Osteocyte (in vitro differentiated cells): ENCODE measurements at regions not wholly inside any gene's neighbourhood (a gene's known extent, or its start where the extent isn't known, plus 50 kb on each side); places are given as distances from the start of the nearest gene placed in this dataset.

Experiments used
- DNase-seq: peaks from one replicate; pipeline ENCODE4 v3.0.0; 2021; ENCODE audit warnings: mixed read lengths; ENCODE audit not compliant: unreplicated experiment; ENCODE audit errors: extremely low spot score
- H3K27ac Mint-ChIP-seq: one replicate; pipeline ENCODE4 v1.8.0; 2021; ENCODE audit warnings: mild to moderate bottlenecking, mixed read lengths; ENCODE audit not compliant: unreplicated experiment
- H3K27me3 Mint-ChIP-seq: one replicate; pipeline ENCODE4 v1.8.0; 2021; ENCODE audit warnings: mixed read lengths; ENCODE audit not compliant: unreplicated experiment
- H3K36me3 Mint-ChIP-seq: one replicate; pipeline ENCODE4 v1.8.0; 2021; ENCODE audit warnings: mixed read lengths; ENCODE audit not compliant: unreplicated experiment
- H3K4me1 Mint-ChIP-seq: one replicate; pipeline ENCODE4 v1.8.0; 2021; ENCODE audit warnings: mixed read lengths; ENCODE audit not compliant: unreplicated experiment
- H3K4me3 Mint-ChIP-seq: one replicate; pipeline ENCODE4 v1.8.0; 2021; ENCODE audit warnings: mild to moderate bottlenecking, moderate library complexity, mixed read lengths; ENCODE audit not compliant: unreplicated experiment
- H3K9me3 Mint-ChIP-seq: one replicate; pipeline ENCODE4 v1.8.0; 2021; ENCODE audit warnings: mixed read lengths; ENCODE audit not compliant: unreplicated experiment
- CTCF ChIP-seq: fragments of 200-600 bp; sonication (generic); IDR thresholded peaks from 2 replicates; pipeline ENCODE4 v1.5.0; 2021; ENCODE audit warnings: antibody characterized with exemption, mild to moderate bottlenecking, moderate library complexity

GRCh38 chr4:165715989-165716388 lies 157.0 kb upstream of the TLL1 start:
- DNase-seq = no peak
- peaks cover 4% of the 10 kb centered on the region for H3K9me3 Mint-ChIP-seq
- H3K36me3 Mint-ChIP-seq = peaks cover 2% of the 10 kb centered on the region
- no peaks in the 10 kb centered on the region for H3K27me3 Mint-ChIP-seq
- TF ChIP-seq CTCF = no peak
- peaks cover 20% of the 10 kb centered on the region for H3K4me1 Mint-ChIP-seq
- no peak overlapping the region for H3K27ac Mint-ChIP-seq
- no peak overlapping the region for H3K4me3 Mint-ChIP-seq

DNA sequence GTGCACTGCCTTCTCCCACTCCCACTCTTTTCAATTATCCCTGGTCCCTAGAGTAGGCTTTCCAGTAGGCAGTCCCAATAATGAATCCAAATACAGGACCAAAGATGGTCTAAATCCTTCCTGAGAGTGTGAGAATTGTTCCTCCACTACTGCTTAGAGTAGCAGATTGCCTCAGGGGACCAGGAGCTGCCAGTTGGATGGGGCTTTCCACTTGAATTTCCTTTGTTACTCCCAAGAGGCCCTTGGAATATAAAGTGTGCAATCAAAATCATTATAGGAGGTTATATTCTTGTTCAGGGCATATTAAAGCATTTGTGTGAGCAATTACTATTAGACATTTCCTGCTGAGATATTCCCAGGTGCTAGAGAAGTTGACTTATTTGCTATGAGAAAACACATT lies 156.6 kb upstream of the TLL1 start:
- H3K27ac Mint-ChIP-seq = peak overlapping the region; percentile 31
- peaks cover 2% of the 10 kb centered on the region for H3K36me3 Mint-ChIP-seq
- TF ChIP-seq CTCF = no peak
- DNase-seq = no peak
- H3K27me3 Mint-ChIP-seq = no peaks in the 10 kb centered on the region
- H3K4me1 Mint-ChIP-seq = peaks cover 20% of the 10 kb centered on the region
- no peak overlapping the region for H3K4me3 Mint-ChIP-seq
- peaks cover 4% of the 10 kb centered on the region for H3K9me3 Mint-ChIP-seq

- Mint-ChIP-seq H3K27ac (no peak overlapping the region), H3K27me3 (no peaks in the 10 kb centered on the region), H3K4me3 (no peak overlapping the region), H3K4me1 (peaks cover 14% of the 10 kb centered on the region), H3K9me3 (peaks cover 4% of the 10 kb centered on the region), H3K36me3 (peaks cover 2% of the 10 kb centered on the region)
- no peak for DNase-seq
- TF ChIP-seq CTCF = no peak
Observed at GRCh38 chr4:165718660-165719059, 154.4 kb upstream of the TLL1 start.

DNA sequence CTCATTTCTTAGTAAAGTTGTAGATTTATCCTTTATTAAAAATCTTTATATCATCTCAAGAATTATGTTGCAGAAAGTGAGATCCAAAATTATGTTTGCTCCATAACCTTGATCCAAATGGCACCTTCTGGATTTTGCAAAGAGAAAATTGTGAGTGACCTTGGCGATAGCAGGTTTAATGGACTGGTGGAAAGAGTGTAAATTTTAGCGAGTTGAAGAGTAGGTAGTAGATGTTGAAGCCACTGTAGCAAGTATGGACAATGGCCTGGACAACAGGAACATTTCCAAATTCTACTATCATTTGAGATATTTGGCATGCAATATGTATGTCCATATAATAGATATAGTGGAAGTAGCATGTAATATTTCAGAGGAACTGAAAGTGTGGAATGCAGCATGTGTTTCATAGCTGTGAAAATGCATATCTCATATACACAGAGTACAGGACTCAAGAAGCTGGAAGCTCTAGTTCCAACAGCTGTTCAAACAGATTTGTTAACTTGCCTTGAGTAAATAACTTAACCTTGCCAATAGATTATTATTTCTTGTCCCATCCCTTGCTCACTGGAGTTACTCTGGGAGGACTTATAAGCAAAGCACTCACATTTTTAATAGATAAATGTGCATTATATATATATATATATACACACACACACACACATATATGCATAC lies 152.5 kb upstream of the TLL1 start:
- Mint-ChIP-seq H3K4me3 (no peak overlapping the region), H3K4me1 (peaks cover 14% of the 10 kb centered on the region), H3K36me3 (peaks cover 2% of the 10 kb centered on the region), H3K9me3 (peaks cover 4% of the 10 kb centered on the region), H3K27ac (no peak overlapping the region), H3K27me3 (no peaks in the 10 kb centered on the region)
- no peak for DNase-seq
- no peak for TF ChIP-seq CTCF

GRCh38 chr4:165721815-165722214 lies 151.2 kb upstream of the TLL1 start:
- Mint-ChIP-seq H3K4me3 (no peak overlapping the region), H3K27me3 (no peaks in the 10 kb centered on the region), H3K36me3 (no peaks in the 10 kb centered on the region), H3K9me3 (peaks cover 4% of the 10 kb centered on the region), H3K4me1 (peaks cover 7% of the 10 kb centered on the region), H3K27ac (no peak overlapping the region)
- DNase-seq = no peak
- no peak for TF ChIP-seq CTCF
